Spleen (tissue), 11 donors: ENCODE measurements at regions not wholly inside any gene's neighbourhood (a gene's known extent, or its start where the extent isn't known, plus 50 kb on each side); places are given as distances from the start of the nearest gene placed in this dataset.

Experiments
- DNase-seq: peaks from one replicate; pipeline ENCODE4 v3.0.0-alpha.2; 2020
- H3K27ac ChIP-seq, 8 donors: fragments of 200-600 bp; sonication (generic) in 7 of 8; 1 replicate in 4 of 8; 2 replicates in 4 of 8; pipeline versions ENCODE4 v1.5.0 to v1.8.0; 2016 to 2021; ENCODE audit warnings: inconsistent platforms in 4 of 8, mild to moderate bottlenecking in 4 of 8, moderate library complexity in 1 of 8
- H3K27me3 ChIP-seq, 7 donors: fragments of 200-600 bp; sonication (generic) in 6 of 7; replicated peaks in 1 of 7; 1 replicate in 4 of 7; 2 replicates in 3 of 7; pipeline versions ENCODE4 v1.5.0 to v1.8.0; 2016 to 2021; ENCODE audit warnings: inconsistent platforms in 3 of 7, mild to moderate bottlenecking in 1 of 7
- H3K36me3 ChIP-seq, 6 donors: fragments of 200-600 bp; sonication (generic) in 5 of 6; 1 replicate in 4 of 6; 2 replicates in 2 of 6; pipeline versions ENCODE4 v1.5.0 to v1.8.0; 2016 to 2021; ENCODE audit warnings: inconsistent platforms in 2 of 6
- H3K4me1 ChIP-seq, 6 donors: fragments of 200-600 bp; sonication (generic) in 5 of 6; 1 replicate in 3 of 6; 2 replicates in 3 of 6; pipeline versions ENCODE4 v1.5.0 to v1.8.0; 2016 to 2021; ENCODE audit warnings: inconsistent platforms in 3 of 6
- H3K4me3 ChIP-seq, 8 donors: fragments of 200-600 bp; sonication (generic) in 7 of 8; 1 replicate in 4 of 8; 2 replicates in 4 of 8; pipeline versions ENCODE4 v1.5.0 to v1.8.0; 2016 to 2021; ENCODE audit warnings: inconsistent platforms in 4 of 8, mild to moderate bottlenecking in 4 of 8, moderate library complexity in 2 of 8
- H3K9me3 ChIP-seq, 8 donors: fragments of 200-600 bp; sonication (generic) in 7 of 8; 1 replicate in 4 of 8; 2 replicates in 4 of 8; pipeline versions ENCODE4 v1.5.0 to v1.8.0; 2016 to 2021; ENCODE audit warnings: inconsistent platforms in 4 of 8
- CTCF ChIP-seq, 11 experiments: fragments of 200-600 bp in 7 of 11; fragments of 450-650 bp in 4 of 11; sonication (generic) in 4 of 11; IDR thresholded peaks in 8 of 11; conservative IDR thresholded peaks in 3 of 11; 1 replicate in 7 of 11; 2 replicates in 4 of 11; pipeline versions ENCODE4 v1.4.0 to v1.8.0; 2016 to 2021; ENCODE audit warnings: antibody characterized with exemption in 11 of 11, inconsistent platforms in 4 of 11, mild to moderate bottlenecking in 1 of 11
- POLR2A ChIP-seq, 3 donors: fragments of 450-650 bp; IDR thresholded peaks; one replicate each; pipeline ENCODE4 v1.5.1; 2017; ENCODE audit warnings: antibody characterized with exemption in 3 of 3, mild to moderate bottlenecking in 1 of 3
- POLR2AphosphoS5 ChIP-seq, 3 donors: sonication (generic); formaldehyde crosslinking; IDR thresholded peaks; one replicate each; pipeline ENCODE4 v1.5.1; 2017; ENCODE audit warnings: antibody characterized with exemption in 3 of 3
- WGBS, 5 donors: extraction: QIAGEN DNeasy Blood & Tissue Kit in 3 of 5; methylation state at CpG; one replicate each; pipeline versions ENCODE4 v1.1.5 to v1.1.7; 2013 to 2018; 5-methylcytosine and 5-hydroxymethylcytosine counted together
- intact Hi-C: fragments of 100-400 bp; cut with DNase I; formaldehyde crosslinking; loops from one replicate; pipeline ENCODE4 v1.15.0; 2023; ENCODE audit warnings: low total_unique reads
- donor health status: healthy with polysubstance abuse.
- donor health status: DM: no; HTN: no; CAD: no; lungs with moderate emphysema.
- donor health status: DM: no; HTN: no; CAD: no.
- donor health status: Bipolar disorder and iron deficiency.
- donor health status: healthy.
- donor health status: DM: no; HTN: no; CAD: no.
- donor health status: DM: yes; HTN: yes; CAD: no.

DNA sequence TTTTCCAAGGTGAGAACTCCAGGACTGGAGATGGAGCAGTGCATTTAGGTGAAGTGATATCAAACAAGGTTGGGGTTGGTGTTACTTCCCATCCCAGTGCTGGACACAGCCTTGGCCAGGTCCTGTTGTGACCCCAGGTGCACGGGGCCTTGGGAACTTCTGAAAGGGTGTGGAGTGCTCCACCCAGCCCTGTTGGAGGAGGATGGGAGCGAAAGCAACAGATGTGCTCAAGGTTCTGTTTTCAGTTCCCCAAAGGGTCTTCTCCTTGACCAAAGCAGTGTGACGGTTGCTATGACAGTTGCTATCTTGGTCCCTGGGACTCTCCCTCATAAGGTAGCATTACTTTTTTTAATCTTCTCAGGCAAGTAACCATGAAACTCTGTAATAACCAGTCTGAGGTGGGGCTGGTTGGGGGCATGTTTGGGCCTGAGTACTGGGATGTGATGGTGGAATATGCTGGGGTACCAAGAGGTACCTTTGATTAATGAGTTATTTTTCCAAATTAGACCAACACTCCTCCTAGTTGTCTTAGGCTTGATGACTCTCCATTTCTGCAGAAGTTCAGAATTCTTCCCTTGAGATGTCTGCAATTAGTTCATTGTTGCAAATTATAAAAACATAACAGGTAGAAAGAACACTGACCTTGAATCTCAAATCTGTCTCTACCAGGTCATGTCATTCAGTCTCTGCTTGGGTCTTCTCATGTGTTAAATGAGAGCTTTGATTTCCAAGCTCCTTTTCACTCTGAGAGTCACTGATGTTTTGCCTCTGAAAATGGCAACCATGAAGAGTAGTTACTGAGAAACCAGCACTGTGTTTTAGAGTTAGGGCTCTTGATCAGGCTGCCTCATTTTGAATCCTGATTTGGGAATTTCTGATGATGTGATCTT is 154.5 kb downstream of the RPIA start:
- 44 to 76% (median 70%) methylated on average over 1 to 3 of the region's 3 CpGs for WGBS, 5 donors
- peak; percentile 82 for DNase-seq
- H3K27ac ChIP-seq: peak overlapping the region; percentile 1 to 86 (median 60)
- TF ChIP-seq CTCF (IDR thresholded peaks at IDR 0.05 in 8 of 11, conservative IDR thresholded peaks at IDR 0.05 in 3 of 11): no peak
- peak in 2 of 3 donors; percentile 49 to 61 for TF ChIP-seq POLR2AphosphoS5 (IDR thresholded peaks at IDR 0.05)
- H3K36me3 ChIP-seq: no peaks in the 10 kb centered on the region
- H3K27me3 ChIP-seq: no peaks in the 10 kb centered on the region
- H3K4me1 ChIP-seq: peaks cover 0 to 17% (median 3%) of the 10 kb centered on the region in 6 donors
- no peak overlapping the region for H3K4me3 ChIP-seq
- peaks cover 0 to 6% (median 0%) of the 10 kb centered on the region in 8 donors for H3K9me3 ChIP-seq
- intact Hi-C loops: no loop called here

DNA sequence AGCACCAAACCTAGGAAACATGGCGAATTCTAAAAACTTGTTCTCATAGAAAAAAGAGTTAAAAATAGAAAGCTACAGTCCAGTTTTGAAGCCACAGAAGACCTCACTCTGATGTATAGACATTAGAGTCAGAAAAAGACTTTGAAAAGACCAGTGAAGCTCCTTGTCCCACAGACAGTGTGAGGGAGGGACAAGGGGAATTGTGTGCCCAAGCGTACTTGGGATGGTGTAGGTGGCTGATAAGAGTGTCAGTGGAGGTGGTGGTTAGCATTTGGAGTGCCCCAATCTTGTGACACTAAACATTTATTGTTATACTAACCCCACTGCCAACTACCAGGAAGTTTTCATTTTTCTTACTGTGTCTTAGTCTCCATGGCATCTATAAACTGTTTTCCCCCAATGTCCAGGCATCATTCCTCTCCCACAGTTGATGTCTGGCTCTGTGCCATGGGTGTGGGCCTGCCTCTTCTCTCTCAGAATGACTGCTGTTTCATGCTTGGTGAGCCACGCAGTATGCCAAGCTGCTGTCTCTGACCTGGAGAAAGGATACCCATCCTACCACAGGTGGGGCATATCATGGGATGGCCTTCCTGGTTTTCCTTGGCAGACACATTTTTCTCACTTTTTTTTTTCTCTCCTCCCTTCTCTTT is 161.4 kb downstream of the RPIA start:
- H3K36me3 ChIP-seq: no peaks in the 10 kb centered on the region
- no peak overlapping the region for H3K4me3 ChIP-seq
- DNase-seq: peak; percentile 32
- TF ChIP-seq CTCF (IDR thresholded peaks at IDR 0.05 in 8 of 11, conservative IDR thresholded peaks at IDR 0.05 in 3 of 11) (no peak), POLR2AphosphoS5 (IDR thresholded peaks at IDR 0.05) (no peak), POLR2A (IDR thresholded peaks at IDR 0.05) (no peak)
- no peaks in the 10 kb centered on the region for H3K9me3 ChIP-seq
- H3K4me1 ChIP-seq: peaks cover 2 to 28% (median 12%) of the 10 kb centered on the region in 6 donors
- H3K27ac ChIP-seq: peak overlapping the region in 7 of 8 donors; percentile 56 to 86 (median 72)
- intact Hi-C loops: no loop called here
- H3K27me3 ChIP-seq: no peaks in the 10 kb centered on the region
- 70 to 84% (median 80%) methylated on average over 3 of the region's 3 CpGs for WGBS, 5 donors

GRCh38 chr2:88853403-88853790 is 161.9 kb downstream of the RPIA start:
- Histone ChIP-seq H3K27ac (peak overlapping the region in 7 of 8 donors; percentile 16 to 86 (median 72)), H3K9me3 (no peaks in the 10 kb centered on the region), H3K4me1 (peaks cover 5 to 33% (median 17%) of the 10 kb centered on the region in 6 donors), H3K36me3 (no peaks in the 10 kb centered on the region), H3K4me3 (no peak overlapping the region), H3K27me3 (no peaks in the 10 kb centered on the region)
- WGBS, 5 donors: 66 to 78% (median 73%) methylated on average over 2 of the region's 2 CpGs
- intact Hi-C loops: no loop called here
- no peak for DNase-seq
- TF ChIP-seq CTCF (IDR thresholded peaks at IDR 0.05 in 8 of 11, conservative IDR thresholded peaks at IDR 0.05 in 3 of 11) (no peak), POLR2AphosphoS5 (IDR thresholded peaks at IDR 0.05) (no peak), POLR2A (IDR thresholded peaks at IDR 0.05) (no peak)

GRCh38 chr2:88854528-88854927 is 163.1 kb downstream of the RPIA start:
- peaks cover 5 to 38% (median 19%) of the 10 kb centered on the region in 6 donors for H3K4me1 ChIP-seq
- intact Hi-C loops: no loop called here
- TF ChIP-seq POLR2AphosphoS5 (IDR thresholded peaks at IDR 0.05) (no peak), CTCF (IDR thresholded peaks at IDR 0.05 in 8 of 11, conservative IDR thresholded peaks at IDR 0.05 in 3 of 11) (no peak), POLR2A (IDR thresholded peaks at IDR 0.05) (no peak)
- H3K27me3 ChIP-seq: no peaks in the 10 kb centered on the region
- no peaks in the 10 kb centered on the region for H3K36me3 ChIP-seq
- DNase-seq: no peak
- H3K9me3 ChIP-seq: no peaks in the 10 kb centered on the region
- H3K27ac ChIP-seq: peak overlapping the region in 5 of 8 donors; percentile 16 to 86 (median 73)
- no peak overlapping the region for H3K4me3 ChIP-seq
- 79 to 86% (median 85%) methylated on average over 2 of the region's 2 CpGs for WGBS, 5 donors
